GM21515 (cell line): ENCODE measurements at regions not wholly inside any gene's neighbourhood (a gene's known extent, or its start where the extent isn't known, plus 50 kb on each side); places are given as distances from the start of the nearest gene placed in this dataset.
"Not testable (repeated sequence)": the region's sequence is repeated elsewhere in the genome, so short reads cannot be mapped to it uniquely, and the experiment has no call there.

ENCODE experiments used
- ATAC-seq: cut with Tn5 transposase; IDR thresholded peaks from one replicate; pipeline ENCODE4 v1.9.1; 2021; ENCODE audit not compliant: unreplicated experiment

DNA sequence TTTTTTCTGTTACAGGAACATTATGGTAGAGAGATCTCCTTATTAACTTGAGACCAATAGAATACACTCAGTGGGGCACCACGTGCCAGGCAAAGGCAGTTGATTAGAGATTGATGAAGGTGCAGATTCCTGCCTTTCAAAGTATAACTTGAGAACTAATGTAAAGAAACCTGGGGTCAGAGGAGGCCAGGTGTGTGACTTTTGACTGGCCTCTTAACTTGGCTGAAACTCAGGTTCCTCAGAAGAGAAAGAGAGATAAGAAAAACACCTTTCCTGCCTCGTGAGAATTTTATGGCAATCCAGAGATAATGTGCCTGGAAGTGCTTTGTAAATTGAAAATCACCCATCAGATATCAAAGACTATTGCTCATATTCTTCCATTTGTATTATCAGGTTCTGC lies 110.7 kb upstream of the GZMB start:
- ATAC-seq, result no peak

DNA sequence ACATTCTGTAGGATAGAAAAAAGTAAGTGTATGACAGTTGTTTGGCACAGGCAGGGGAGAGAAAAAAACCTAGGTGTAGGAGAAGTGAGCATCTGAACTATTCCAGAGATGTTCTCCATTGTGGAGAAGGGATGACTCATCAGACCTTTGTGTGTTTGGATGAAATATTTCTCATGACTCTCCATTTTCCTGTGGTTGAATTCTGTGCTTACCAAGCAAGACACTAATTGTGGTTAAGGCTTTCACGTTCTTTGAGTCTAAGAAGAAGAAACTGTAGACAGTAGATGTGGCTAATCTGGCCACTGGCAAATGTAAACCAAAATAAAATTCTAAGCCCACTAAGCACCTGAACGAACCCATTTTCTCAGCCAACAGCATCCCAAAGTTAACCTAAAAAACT lies 107.9 kb upstream of the GZMB start:
- no peak for ATAC-seq

DNA sequence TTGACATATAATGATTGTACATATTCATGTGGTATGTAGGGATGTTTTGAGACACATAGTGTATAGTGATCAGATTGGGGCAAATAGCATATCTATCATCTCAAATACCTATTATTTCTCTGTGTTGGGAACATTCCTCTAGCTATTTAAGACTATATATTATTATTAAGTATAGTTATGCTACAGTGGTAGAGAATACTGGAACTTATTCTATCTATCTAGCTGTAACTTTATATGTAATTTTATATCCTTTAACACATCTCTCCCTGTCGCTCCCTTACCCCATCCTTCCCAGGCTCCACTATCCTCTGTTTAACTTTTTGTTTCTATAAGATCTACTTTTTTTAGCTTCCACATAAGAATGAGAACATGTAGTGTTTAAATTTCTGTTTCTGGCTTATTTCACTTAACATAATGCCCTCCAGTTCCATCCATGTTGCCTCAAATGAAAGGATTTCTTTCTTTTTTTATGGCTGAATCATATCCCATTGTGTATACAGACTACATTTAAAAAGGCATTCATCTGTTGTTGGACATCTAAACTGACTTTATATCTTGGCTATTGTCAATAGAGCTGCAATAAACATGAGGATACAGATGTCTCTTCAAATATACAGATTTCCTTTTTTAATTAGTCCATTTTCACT lies 102.1 kb upstream of the GZMB start:
- no peak for ATAC-seq

DNA sequence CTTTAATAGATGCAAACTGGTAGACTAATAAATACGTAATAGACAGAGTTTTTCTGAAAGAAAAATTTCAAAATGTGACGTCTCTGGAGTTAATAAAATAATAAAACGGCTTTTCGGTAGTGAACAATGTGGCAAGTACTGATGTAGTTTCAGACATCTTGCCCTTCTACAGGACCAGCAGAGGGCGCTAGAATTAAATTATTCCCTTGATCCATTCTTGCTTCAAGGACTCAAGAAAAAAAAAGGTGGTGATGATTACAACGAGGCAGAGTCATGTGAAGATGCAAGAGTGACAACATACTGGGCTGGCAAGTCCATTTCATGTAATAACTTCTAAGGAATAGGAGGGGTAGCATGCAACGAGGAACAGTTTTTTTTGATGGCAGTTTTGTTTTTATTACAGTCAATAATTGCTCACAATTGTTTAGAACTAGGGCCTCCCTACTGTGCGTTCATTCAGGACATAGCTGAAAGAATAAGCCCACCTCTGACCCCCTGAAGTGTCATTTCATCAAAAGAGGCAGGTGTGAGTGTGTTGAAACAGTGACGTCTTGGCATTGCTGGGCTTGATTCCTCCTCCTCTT lies 101.0 kb upstream of the GZMB start:
- ATAC-seq, result no peak

DNA sequence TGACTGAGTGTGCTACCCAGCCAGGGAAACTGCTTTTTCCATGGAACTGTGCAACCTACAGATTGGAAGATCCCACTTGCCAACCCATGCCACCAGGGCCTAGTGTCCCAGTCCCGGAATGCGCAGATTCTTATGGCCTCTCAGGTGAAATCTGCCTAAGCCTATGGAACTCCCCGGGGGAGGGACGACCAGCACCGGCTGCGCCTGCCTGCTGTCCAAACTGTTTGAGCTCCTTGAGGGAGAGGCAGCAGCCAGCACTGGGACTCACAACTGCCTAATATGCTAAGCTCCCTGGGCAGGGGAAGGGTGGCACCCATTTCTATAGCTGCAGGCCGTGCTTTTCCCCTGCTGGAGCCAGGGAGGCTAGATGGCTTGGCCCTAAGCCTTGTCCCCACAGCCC lies 92.5 kb upstream of the GZMB start:
- ATAC-seq, result no peak

DNA sequence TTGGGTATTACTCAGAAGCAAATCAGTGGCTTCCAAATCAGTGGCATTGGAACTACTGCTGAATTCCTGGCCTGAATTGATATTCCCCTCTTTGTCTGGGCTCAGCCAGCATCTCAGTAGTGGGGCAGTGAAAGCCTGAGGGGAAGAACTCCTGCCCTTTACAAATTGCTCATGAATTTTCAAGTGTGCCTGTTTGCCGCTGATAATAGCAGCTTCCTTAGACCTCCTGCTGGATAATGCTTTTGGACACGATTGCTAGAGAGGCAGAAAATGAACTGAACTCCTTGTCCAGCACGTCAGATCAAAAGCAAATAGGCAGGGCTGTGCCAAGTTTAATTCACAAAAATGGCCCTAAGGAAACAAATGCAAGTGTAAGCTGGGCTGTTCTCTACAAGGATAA lies 91.3 kb upstream of the GZMB start:
- ATAC-seq, result no peak

DNA sequence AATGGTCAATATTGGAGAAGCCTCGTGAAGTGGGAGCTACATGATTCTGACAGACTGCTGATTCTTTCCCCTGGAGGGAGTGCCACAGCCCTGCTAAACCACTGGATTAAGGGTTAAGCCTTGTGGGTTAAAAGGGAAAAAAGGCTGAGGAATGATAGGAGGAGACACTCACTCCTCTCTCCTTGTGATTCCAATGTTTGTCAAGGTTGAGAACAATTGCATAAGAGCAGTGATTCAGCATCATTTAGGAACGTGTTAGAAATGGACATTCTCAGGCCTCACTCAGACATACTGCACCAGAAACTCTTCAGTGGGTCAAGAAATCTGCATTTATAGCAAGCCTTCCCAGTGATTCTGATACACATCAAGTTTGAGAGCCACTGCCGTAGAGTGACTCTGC lies 87.8 kb upstream of the GZMB start:
- no peak for ATAC-seq

DNA sequence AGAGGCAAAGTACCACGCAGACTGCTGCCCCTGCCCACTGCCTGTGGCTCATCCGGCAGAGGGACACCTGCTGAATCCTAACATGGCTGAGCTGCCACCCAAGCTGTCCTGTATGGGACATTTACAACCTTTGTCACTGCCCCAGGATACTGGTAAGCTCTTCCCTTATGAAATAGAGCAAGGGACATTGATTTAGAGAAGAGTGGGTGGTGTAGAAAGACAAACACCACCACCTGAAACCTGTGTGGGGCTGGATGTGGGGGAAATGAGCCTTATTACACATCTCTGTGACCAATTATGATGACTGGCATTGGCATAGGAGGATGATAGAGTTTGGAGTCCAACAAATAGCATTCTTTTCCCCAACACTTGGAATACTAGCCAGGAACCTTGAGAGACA lies 81.2 kb upstream of the GZMB start:
- no peak for ATAC-seq

DNA sequence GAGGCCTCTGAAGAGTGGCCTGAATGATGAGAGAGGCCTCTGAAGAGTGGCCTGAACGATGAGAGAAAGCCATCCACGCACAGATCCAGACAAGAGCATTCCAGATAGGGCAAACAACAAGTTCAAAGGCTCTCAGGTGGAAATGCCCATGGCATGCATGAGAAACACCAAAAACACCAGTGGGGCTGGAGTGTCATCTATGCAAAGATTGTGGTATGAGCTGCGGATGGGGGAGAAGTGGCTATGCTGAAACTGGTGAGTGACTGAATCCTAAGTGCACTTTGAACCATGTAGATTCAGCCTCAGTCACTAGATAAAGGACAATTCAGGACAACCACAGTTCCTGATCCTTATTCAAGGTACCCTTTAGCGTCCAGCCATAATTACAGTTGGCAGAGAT lies 79.4 kb upstream of the GZMB start:
- ATAC-seq, result no peak

DNA sequence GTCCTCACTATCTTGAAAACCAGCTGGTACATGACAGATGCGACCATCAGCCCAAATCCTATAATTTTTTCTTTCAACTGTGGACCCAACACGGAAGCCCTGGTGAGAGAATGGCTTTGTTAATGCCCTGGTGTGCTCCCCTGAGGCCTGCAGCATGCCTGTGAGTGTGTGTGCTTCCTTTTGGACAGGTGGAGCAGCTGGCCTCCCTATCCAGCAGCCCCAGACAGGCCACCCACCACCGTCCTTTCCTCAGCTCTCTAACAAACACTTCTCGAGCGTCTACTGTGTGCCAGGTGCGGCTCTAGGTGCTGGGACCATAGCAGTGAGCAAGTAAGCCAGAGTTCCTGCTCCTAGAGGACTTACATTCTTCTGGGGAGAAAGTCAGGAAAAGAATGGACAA lies 78.9 kb upstream of the GZMB start:
- ATAC-seq, result no peak

DNA sequence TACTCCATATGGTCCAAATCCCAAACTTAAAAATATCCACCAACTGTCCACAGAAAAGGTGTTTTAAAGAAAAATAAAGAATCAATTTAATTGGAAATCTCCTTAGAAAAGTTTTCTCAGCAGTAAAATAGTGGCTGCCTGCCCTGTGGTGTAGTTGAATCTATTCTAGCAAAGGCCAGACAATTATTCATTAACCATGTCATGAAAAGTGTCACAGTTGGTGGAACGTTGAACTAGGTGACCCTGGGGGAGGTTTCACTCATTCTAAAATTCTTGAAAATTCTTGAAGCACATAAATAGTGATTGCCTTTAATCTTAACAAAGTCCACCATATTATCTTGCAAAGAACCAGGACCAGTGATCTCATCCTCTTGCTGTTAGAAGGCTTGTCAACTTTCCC lies 78.4 kb upstream of the GZMB start:
- ATAC-seq, result no peak

DNA sequence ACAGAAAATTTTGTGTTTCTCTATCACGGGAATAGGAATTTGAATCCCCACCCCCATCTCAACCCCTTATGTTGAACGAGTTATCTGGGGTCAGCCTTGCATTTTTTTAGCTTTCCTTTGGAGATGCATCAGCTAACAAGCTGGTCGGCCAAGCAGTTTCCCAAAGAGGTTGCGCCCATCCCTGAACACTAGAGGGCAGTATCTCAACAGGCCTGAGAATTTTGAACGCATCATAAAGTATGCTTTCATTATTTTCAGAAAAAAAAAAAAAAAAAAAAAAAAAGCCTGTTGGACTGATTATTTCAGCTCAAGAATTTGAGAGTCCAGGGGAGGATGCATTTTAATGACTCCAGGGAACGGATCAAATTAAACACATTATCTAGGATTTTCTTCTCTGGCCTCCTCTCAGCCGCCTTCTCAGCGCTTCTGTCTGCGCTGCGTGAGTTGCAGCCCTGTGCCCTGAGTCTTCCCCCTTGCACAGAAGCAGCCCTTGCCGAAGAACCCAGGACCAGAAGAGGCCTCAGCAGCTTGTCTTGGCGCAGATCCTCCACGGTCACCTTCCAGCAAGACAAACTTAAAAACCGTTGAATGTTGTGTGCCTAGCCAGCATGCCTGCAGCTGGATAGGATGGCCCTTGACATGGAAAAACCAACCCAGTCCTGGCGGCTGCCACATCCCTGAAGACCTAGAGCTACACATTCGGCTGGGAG lies 76.6 kb upstream of the GZMB start:
- no peak for ATAC-seq

DNA sequence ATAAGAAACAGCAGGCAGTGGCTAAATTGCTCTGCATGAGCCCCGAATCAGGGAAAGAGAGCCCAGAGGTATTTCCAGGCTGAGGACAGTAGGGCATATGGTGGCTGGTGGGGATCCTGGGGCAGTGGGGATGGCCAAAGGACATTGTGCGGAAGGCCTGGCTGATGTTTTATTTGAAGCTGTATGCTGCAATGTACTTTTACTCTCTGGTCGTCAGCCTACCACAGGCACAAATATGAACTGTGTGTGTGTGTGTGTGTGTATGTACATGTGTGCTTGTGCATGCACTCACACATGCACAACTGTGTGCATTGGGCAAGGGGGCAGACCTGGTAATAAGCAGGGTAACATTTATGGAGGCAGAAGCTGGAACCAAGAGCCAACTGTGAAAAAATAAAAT lies 74.7 kb upstream of the GZMB start:
- no peak for ATAC-seq

DNA sequence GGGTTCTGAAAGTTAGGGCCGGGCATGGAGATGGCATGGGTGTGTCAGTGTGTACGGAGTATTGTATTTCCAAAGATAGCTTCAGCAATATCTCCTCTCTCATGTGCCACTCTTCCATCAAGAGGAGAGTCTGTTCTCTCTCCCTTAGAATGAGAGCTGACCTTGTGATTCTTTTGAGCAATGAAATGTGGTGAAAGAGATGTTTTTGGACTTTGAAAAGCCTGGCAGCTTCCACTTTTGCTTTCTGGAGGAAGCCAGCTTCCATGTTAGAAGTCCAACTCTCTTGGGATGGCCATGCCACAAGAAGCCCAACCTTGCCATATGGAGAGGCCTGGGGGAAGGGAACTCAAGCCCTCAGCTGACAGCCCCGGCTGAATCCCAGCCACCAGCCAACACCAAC lies 72.4 kb upstream of the GZMB start:
- ATAC-seq, result no peak

DNA sequence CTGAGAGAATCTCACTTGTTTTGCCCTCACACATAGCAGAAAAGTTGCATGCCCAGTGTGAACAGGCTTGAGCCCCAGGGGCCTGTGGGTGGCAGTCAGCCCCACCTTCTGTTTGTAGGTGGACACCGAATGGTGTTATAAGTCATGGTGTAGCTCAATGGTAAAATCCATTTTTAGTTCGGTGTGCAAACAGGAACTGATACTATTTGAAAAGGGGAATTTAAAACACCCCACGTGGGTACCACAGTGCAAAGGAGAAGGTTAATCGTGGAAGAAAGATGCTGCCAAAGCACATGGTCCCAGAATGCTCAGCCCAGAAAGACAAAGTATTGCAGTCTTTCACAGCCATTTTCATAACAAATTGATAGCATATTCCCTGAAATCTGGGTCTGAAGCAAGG lies 71.8 kb upstream of the GZMB start:
- peak; percentile 86 for ATAC-seq

DNA sequence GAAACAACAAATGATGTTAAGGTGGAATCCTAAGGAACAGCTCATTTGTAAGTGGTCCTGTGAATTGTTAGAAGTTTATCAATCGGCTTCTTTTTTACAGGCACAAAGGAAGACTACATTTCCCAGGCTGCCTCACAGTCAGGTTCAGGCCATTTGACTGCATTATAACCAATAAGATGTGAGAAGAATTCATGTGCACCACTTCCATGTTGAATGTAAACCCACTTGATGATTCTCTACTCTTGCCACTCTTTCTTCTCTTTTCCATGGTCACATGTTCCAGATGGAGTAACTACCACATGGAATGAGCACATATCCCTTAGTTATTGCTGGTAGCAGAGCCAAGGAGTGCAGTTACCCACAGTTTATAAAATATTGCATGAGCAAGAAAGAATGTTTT lies 67.1 kb upstream of the GZMB start:
- ATAC-seq, result no peak

DNA sequence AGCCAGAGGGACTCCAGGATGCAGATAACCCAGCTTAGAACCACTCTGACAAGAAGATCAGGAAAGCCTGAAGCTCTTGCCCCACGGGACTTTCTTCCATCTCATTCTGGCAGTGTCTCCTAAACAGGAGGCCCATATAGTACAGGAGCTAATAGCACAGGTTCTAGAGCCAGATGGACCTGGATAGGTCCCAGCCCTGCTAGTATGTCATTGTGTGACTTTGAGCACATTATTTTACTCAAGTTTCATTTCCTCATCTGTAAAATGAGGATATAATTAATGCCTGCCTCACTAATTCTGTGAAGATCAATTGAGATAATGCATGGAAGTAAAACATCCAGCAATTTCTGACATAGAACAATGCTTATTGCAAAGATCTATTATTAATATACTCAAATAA lies 66.5 kb upstream of the GZMB start:
- ATAC-seq, result no peak

DNA sequence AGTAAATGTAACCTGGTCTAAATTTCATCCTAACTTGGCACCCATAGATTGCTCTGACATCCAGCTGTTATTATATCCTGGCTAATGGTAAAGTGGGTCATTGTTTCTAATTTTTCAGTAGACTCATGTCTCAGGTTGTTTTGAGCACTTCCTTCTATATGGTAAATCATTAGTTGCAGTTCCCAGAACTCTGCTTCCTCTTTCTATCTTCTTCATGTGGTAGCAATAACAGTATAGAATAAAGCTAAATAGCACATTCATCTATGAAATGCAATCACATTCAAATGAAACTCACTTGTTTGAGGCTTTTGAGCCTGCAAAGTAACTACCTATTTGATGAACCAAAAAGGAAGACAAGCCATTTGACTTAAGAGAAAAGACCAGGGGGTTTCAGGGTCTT lies 65.1 kb upstream of the GZMB start:
- ATAC-seq, result no peak

DNA sequence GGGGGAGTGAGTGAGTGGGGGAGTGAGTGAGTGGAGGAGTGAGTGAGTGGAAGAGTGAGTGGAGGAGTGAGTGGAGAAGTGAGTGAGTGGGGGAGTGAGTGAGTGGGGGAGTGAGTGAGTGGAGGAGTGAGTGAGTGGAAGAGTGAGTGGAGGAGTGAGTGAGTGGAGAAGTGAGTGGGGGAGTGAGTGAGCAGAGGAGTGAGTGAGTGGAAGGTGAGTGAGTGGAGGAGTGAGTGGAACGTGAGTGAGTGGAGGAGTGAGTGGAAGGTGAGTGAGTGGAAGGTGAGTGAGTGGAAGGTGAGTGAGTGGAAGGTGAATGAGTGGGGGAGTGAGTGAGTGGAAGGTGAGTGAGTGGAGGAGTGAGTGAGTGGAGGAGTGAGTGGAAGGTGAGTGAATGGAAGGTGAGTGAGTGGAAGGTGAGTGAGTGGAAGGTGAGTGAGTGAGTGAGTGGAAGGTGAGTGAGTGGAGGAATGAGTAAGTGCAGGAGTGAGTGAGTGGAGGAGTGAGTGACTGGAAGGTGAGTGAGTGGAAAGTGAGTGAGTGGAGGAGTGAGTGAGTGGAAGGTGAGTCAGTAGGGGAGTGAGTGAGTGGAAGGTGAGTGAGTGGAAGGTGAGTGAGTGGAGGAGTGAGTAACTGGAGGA lies 62.4 kb upstream of the GZMB start:
- not testable (repeated sequence) for ATAC-seq

DNA sequence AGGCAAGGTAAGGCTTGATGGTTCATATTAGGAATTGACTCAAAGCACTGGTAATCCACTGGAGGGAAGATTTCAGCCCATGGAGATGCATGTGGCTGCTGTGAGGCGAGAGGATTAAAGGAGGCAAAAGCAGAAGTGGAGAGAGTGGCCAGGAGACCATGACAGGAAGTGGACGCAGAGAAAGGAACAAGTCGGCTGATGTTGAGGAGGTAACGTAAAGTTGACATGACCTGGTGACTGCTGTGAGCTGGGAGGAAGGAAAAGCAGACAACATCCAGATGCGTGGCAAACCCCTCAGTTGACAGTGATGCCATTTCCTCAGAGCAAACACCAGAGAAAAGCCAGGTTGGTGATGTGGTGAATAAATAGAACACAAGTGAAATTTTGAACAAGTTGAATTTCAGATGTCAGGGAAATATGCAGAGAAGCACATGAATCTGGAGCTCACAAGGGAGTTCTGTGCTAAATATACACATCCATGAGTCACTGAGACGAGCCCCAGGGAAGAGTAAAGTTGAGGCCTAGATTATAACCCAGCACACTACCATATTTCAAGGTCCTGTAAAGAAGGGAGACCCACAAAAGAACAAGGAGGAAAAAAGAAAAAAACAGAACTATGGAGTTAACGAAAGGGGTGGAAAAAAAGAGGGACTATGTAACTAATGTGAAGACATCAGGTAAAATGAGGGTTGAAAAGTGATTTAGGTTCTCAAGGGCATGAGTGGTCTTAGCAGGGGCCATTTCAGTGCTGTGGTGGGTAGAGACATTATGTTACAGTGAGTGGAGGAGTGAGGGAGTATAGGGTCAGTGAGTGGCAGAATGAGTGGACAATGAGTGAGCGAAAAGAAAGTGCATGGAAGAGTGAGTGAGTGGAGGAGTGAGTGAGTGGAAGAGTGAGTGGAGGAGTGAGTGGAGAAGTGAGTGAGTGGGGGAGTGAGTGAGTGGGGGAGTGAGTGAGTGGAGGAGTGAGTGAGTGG lies 61.6 kb upstream of the GZMB start:
- ATAC-seq, result peak; percentile 54

DNA sequence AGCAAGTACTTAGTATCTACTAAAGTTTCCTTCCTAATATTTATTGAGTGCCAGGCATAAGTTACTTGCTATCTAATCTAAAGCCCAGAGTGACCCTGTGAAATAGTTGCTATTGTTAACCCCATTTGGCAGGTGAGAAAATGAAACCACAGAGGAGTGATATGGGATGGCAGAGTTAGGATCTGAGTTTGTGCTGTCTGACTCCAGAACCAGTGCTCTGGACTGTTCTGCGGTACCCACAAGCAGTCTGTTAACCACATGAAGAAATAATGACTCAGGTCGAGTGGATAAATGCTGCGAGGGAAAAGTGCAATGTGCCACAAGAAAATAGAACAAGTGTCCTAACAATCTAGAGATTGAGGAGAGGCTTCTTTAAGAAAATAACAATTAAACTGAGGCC lies 60.7 kb upstream of the GZMB start:
- no peak for ATAC-seq
